T-cell (primary cell): ENCODE measurements at regions not wholly inside any gene's neighbourhood (a gene's known extent, or its start where the extent isn't known, plus 50 kb on each side); places are given as distances from the start of the nearest gene placed in this dataset.
A peak's percentile ranks its signal among the peaks of the same experiment; 100 is the strongest.

Source experiments
- ATAC-seq, 4 experiments: fragments of 200-7000 bp in 3 of 4; fragments of 150-1000 bp in 1 of 4; cut with Tn5 transposase; replicated peaks in 1 of 4; 1 replicate in 3 of 4; 2 replicates in 1 of 4; pipeline ENCODE4 v1.10.0; 2021; ENCODE audit warnings: moderate library complexity in 3 of 4, mild to moderate bottlenecking in 2 of 4, moderate number of reproducible peaks in 1 of 4
- CTCF ChIA-PET, 2 donors: fragments of 300-600 bp; sonication (Branson Sonifier 250); formaldehyde crosslinking; loops; one replicate each; lab custom pipeline; 2022; ENCODE audit warnings: antibody characterized with exemption in 2 of 2; lab: Charles Lee
- POLR2A ChIA-PET, 2 donors: fragments of 300-600 bp; sonication (Branson Sonifier 250); formaldehyde crosslinking; loops; one replicate each; lab custom pipeline; 2022; ENCODE audit warnings: antibody characterized with exemption in 2 of 2; lab: Charles Lee
- DNase-seq, 35 experiments: peaks; one replicate each; pipeline versions ENCODE4 v3.0.0 to v3.0.0-alpha.2; 2013 to 2023
- H3K27ac ChIP-seq: one replicate; pipeline ENCODE4 v1.5.1; 2013; ENCODE audit warnings: low read length
- H3K27me3 ChIP-seq, 2 experiments: replicated peaks in 1 of 2; 1 replicate in 1 of 2; 2 replicates in 1 of 2; pipeline versions ENCODE4 v1.6.1 to v1.7.0; 2013; ENCODE audit warnings: low read length in 1 of 2, mixed read lengths in 1 of 2; ENCODE audit not compliant: control insufficient read depth in 2 of 2, insufficient read depth in 2 of 2; ENCODE audit errors: extremely low read depth in 1 of 2
- H3K36me3 ChIP-seq, 2 donors: 1 replicate in 1 of 2; 2 replicates in 1 of 2; pipeline versions ENCODE4 v1.6.1 to v1.7.0; 2013; ENCODE audit warnings: low read length in 1 of 2; ENCODE audit not compliant: control insufficient read depth in 2 of 2, insufficient read depth in 1 of 2; ENCODE audit errors: extremely low read depth in 1 of 2
- H3K4me1 ChIP-seq, 2 experiments: 1 replicate in 1 of 2; 2 replicates in 1 of 2; pipeline versions ENCODE4 v1.6.1 to v1.7.0; 2013; ENCODE audit warnings: low read length in 2 of 2, mixed read lengths in 1 of 2; ENCODE audit not compliant: insufficient read depth in 2 of 2, control insufficient read depth in 1 of 2; ENCODE audit errors: extremely low read depth in 1 of 2
- H3K4me3 ChIP-seq, 2 donors: 1 replicate in 1 of 2; 2 replicates in 1 of 2; pipeline versions ENCODE4 v1.5.1 to v1.7.0; 2013; ENCODE audit warnings: mild to moderate bottlenecking in 2 of 2, low read length in 1 of 2, moderate library complexity in 1 of 2; ENCODE audit not compliant: control insufficient read depth in 1 of 2; ENCODE audit errors: extremely low read depth in 1 of 2
- H3K9me3 ChIP-seq: 2 replicates; pipeline ENCODE4 v1.7.0; 2013
- H3K27ac Mint-ChIP-seq, 2 donors: one replicate each; pipeline ENCODE4 v1.8.0; 2020 to 2021; ENCODE audit warnings: mild to moderate bottlenecking in 2 of 2, mixed read lengths in 2 of 2
- H3K27me3 Mint-ChIP-seq, 2 donors: one replicate each; pipeline ENCODE4 v1.8.0; 2021 to 2022; ENCODE audit warnings: mixed read lengths in 2 of 2
- H3K36me3 Mint-ChIP-seq: one replicate; pipeline ENCODE4 v1.8.0; 2021; ENCODE audit warnings: mixed read lengths
- H3K4me1 Mint-ChIP-seq, 3 donors: one replicate each; pipeline ENCODE4 v1.8.0; 2020 to 2022; ENCODE audit warnings: mixed read lengths in 3 of 3, mild to moderate bottlenecking in 1 of 3
- H3K4me3 Mint-ChIP-seq, 3 donors: one replicate each; pipeline ENCODE4 v1.8.0; 2020 to 2022; ENCODE audit warnings: mild to moderate bottlenecking in 3 of 3, mixed read lengths in 3 of 3, moderate library complexity in 3 of 3
- H3K9me3 Mint-ChIP-seq, 3 donors: one replicate each; pipeline ENCODE4 v1.8.0; 2020 to 2022; ENCODE audit warnings: mixed read lengths in 3 of 3
- WGBS: methylation state at CpG from one replicate; pipeline ENCODE4 v1.1.5; 2013; ENCODE audit warnings: missing lambda C conversion rate; ENCODE audit not compliant: insufficient coverage; 5-methylcytosine and 5-hydroxymethylcytosine counted together

- no peak overlapping the region for H3K27ac ChIP-seq
- ATAC-seq, result no peak
- ChIA-PET POLR2A (no interaction called here), CTCF (no interaction called here)
- no peaks in the 10 kb centered on the region for H3K9me3 ChIP-seq
- H3K36me3 ChIP-seq, result no peaks in the 10 kb centered on the region
- no peak for DNase-seq
- H3K36me3 Mint-ChIP-seq, result no peaks in the 10 kb centered on the region
- H3K27ac Mint-ChIP-seq, result no peak overlapping the region
- 4% methylated on average over 19 of the region's 28 CpGs for WGBS
- peaks cover 0 to 40% of the 10 kb centered on the region in 2 experiments for H3K4me1 ChIP-seq
- peaks cover 61 to 76% of the 10 kb centered on the region in 2 donors for H3K27me3 Mint-ChIP-seq
- H3K4me3 Mint-ChIP-seq, result peak overlapping the region; percentile 46 to 81 (median 51)
- peaks cover 24 to 41% (median 34%) of the 10 kb centered on the region in 3 donors for H3K4me1 Mint-ChIP-seq
- no peaks in the 10 kb centered on the region for H3K9me3 Mint-ChIP-seq
- peaks cover 24 to 82% of the 10 kb centered on the region in 2 experiments for H3K27me3 ChIP-seq
- H3K4me3 ChIP-seq, result peak overlapping the region in 1 of 2 donors; percentile 28
Observed at GRCh38 chr7:155372782-155373358, 75.2 kb downstream of the INSIG1 start.

- 10% methylated on average over 59 of the region's 62 CpGs for WGBS
- Histone ChIP-seq H3K4me1 (peaks cover 0 to 40% of the 10 kb centered on the region in 2 experiments), H3K9me3 (no peaks in the 10 kb centered on the region), H3K36me3 (no peaks in the 10 kb centered on the region), H3K4me3 (peak overlapping the region in 1 of 2 donors; percentile 28), H3K27ac (no peak overlapping the region), H3K27me3 (peaks cover 28 to 85% of the 10 kb centered on the region in 2 experiments)
- H3K4me3 Mint-ChIP-seq, result peak overlapping the region; percentile 46 to 81 (median 51)
- ChIA-PET POLR2A (no interaction called here), CTCF (no interaction called here)
- H3K27ac Mint-ChIP-seq, result no peak overlapping the region
- H3K36me3 Mint-ChIP-seq, result no peaks in the 10 kb centered on the region
- DNase-seq (no peak), ATAC-seq (no peak)
- H3K4me1 Mint-ChIP-seq, result peaks cover 26 to 46% (median 35%) of the 10 kb centered on the region in 3 donors
- no peaks in the 10 kb centered on the region for H3K9me3 Mint-ChIP-seq
- peaks cover 66 to 82% of the 10 kb centered on the region in 2 donors for H3K27me3 Mint-ChIP-seq
Observed at GRCh38 chr7:155373359-155374273, 75.9 kb downstream of the INSIG1 start.

GRCh38 chr7:155374276-155375252 is 76.9 kb downstream of the INSIG1 start:
- DNase-seq, result no peak
- 3% methylated on average over 96 of the region's 110 CpGs for WGBS
- ChIA-PET POLR2A (no interaction called here), CTCF (no interaction called here)
- ATAC-seq, result no peak
- Histone ChIP-seq H3K4me3 (peak overlapping the region in 1 of 2 donors; percentile 44), H3K9me3 (no peaks in the 10 kb centered on the region), H3K4me1 (peaks cover 0 to 40% of the 10 kb centered on the region in 2 experiments), H3K27me3 (peaks cover 32 to 82% of the 10 kb centered on the region in 2 experiments), H3K27ac (no peak overlapping the region), H3K36me3 (no peaks in the 10 kb centered on the region)
- H3K27me3 Mint-ChIP-seq, result peaks cover 66 to 83% of the 10 kb centered on the region in 2 donors
- no peaks in the 10 kb centered on the region for H3K9me3 Mint-ChIP-seq
- peak overlapping the region in 1 of 3 donors; percentile 81 for H3K4me3 Mint-ChIP-seq
- H3K27ac Mint-ChIP-seq, result no peak overlapping the region
- peaks cover 29 to 50% (median 36%) of the 10 kb centered on the region in 3 donors for H3K4me1 Mint-ChIP-seq
- H3K36me3 Mint-ChIP-seq, result no peaks in the 10 kb centered on the region

GRCh38 chr7:155375337-155376277 is 77.9 kb downstream of the INSIG1 start:
- peak overlapping the region in 1 of 2 donors; percentile 5 for H3K27ac Mint-ChIP-seq
- ChIA-PET POLR2A (no interaction called here), CTCF (no interaction called here)
- H3K27ac ChIP-seq, result no peak overlapping the region
- no peaks in the 10 kb centered on the region for H3K36me3 ChIP-seq
- H3K9me3 ChIP-seq, result no peaks in the 10 kb centered on the region
- no peak for ATAC-seq
- H3K36me3 Mint-ChIP-seq, result no peaks in the 10 kb centered on the region
- H3K27me3 Mint-ChIP-seq, result peaks cover 67 to 83% of the 10 kb centered on the region in 2 donors
- peak overlapping the region in 1 of 2 donors; percentile 32 for H3K4me3 ChIP-seq
- WGBS, result 2% methylated on average over 6 of the region's 16 CpGs
- peak overlapping the region; percentile 28 to 81 (median 37) for H3K4me3 Mint-ChIP-seq
- no peak for DNase-seq
- H3K27me3 ChIP-seq, result peaks cover 40 to 83% of the 10 kb centered on the region in 2 experiments
- H3K9me3 Mint-ChIP-seq, result no peaks in the 10 kb centered on the region
- peaks cover 0 to 43% of the 10 kb centered on the region in 2 experiments for H3K4me1 ChIP-seq
- H3K4me1 Mint-ChIP-seq, result peaks cover 36 to 59% (median 43%) of the 10 kb centered on the region in 3 donors

- Histone ChIP-seq H3K27ac (no peak overlapping the region), H3K36me3 (no peaks in the 10 kb centered on the region), H3K27me3 (peaks cover 42 to 83% of the 10 kb centered on the region in 2 experiments), H3K4me1 (peaks cover 0 to 51% of the 10 kb centered on the region in 2 experiments), H3K4me3 (no peak overlapping the region), H3K9me3 (no peaks in the 10 kb centered on the region)
- no peak for ATAC-seq
- Mint-ChIP-seq H3K27me3 (peaks cover 72 to 81% of the 10 kb centered on the region in 2 donors), H3K4me1 (peaks cover 47 to 66% (median 50%) of the 10 kb centered on the region in 3 donors), H3K9me3 (no peaks in the 10 kb centered on the region), H3K4me3 (no peak overlapping the region), H3K27ac (no peak overlapping the region), H3K36me3 (no peaks in the 10 kb centered on the region)
- no peak for DNase-seq
- WGBS, result 5% methylated on average over 9 of the region's 13 CpGs
- POLR2A ChIA-PET, result interaction anchor here in 1 of 2 donors (0.6 kb wide), 1 partner anchor 9 kb away, joined by 3 read pairs; no protein-coding TSS in a partner anchor
- CTCF ChIA-PET, result no interaction called here
Observed at GRCh38 chr7:155377071-155377837, 79.6 kb downstream of the INSIG1 start.
